IPS DF 4.7 (cell line): ENCODE measurements at regions not wholly inside any gene's neighbourhood (a gene's known extent, or its start where the extent isn't known, plus 50 kb on each side); places are given as distances from the start of the nearest gene placed in this dataset.

Experiments
- DNase-seq: peaks from one replicate; pipeline ENCODE4 v3.0.0-alpha.2; 2013; ENCODE audit warnings: low spot score; ENCODE audit errors: extremely low read depth

DNA sequence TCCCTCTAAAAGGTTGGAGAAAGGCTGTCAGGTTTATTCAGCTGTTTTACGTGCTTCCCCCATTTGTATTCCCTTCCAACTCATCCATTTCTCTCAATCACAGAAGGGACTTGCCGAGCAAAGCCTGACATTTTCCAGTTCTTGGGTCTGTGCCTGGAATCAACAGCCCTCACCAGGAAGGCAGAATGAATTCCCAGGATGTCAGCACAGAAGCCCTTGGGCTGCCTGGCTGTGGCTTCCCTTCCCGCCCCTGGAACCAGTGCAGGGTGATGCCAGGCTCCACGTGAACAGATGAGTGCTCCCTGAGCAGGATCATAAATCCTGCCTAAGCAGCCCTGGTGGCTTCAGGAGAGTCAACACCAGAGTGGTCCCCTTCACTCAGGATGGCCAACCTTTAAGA lies 86.1 kb upstream of the CD83 start:
- DNase-seq = no peak

- DNase-seq = peak; percentile 41
These were observed 82.3 kb upstream of the CD83 start for GRCh38 chr6:14035071-14035847.

DNA sequence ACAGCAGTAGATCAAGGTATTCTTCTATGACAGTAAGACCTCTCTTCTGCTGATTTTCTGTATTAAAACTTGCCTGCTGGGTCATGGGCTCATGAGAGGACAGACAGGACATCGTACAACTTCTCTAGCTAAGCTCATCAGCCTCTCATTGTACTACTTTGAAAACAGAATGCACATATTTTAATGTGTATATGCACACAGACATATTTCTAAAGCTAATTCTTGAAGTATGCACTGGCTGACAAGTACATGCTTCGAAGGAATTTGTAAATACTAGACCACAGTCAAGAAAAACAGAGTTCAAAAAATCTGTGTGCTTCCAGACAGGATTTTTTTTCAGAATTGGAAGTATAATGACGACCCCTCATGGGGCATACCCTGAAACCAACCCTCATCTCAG lies 81.7 kb upstream of the CD83 start:
- DNase-seq = no peak

- no peak for DNase-seq
These were observed 80.7 kb upstream of the CD83 start for GRCh38 chr6:14036911-14037310.

GRCh38 chr6:14037402-14038277 lies 79.9 kb upstream of the CD83 start:
- no peak for DNase-seq

- DNase-seq = no peak
These were observed 78.8 kb upstream of the CD83 start for GRCh38 chr6:14038467-14039437.

DNA sequence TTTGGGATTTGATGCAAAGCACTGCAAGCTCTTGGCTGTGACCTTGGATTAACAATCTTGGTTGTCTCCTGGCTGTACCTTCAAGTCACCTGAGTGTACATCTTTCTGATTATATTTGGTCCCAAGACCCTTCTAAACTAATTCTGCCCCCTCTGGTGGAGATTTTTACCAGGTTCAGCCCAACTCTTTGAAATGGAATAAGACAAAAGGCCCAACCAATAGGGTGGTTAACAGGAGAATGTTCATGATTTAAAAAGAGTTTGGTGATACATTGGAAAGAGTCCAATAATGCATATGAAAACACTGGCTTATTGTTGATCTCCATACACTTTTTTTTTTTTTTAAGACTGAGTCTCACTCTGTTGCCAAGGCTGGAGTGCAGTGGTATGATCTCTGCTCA lies 77.5 kb upstream of the CD83 start:
- no peak for DNase-seq

- no peak for DNase-seq
These were observed 71.0 kb upstream of the CD83 start for GRCh38 chr6:14046476-14047068.

GRCh38 chr6:14047151-14047740 lies 70.3 kb upstream of the CD83 start:
- DNase-seq = no peak

GRCh38 chr6:14048837-14049236 lies 68.7 kb upstream of the CD83 start:
- no peak for DNase-seq

- no peak for DNase-seq
These were observed 66.2 kb upstream of the CD83 start for GRCh38 chr6:14051355-14051754.

- DNase-seq = no peak
These were observed 63.8 kb upstream of the CD83 start for GRCh38 chr6:14053811-14054210.

GRCh38 chr6:14055541-14055940 lies 62.0 kb upstream of the CD83 start:
- no peak for DNase-seq

DNA sequence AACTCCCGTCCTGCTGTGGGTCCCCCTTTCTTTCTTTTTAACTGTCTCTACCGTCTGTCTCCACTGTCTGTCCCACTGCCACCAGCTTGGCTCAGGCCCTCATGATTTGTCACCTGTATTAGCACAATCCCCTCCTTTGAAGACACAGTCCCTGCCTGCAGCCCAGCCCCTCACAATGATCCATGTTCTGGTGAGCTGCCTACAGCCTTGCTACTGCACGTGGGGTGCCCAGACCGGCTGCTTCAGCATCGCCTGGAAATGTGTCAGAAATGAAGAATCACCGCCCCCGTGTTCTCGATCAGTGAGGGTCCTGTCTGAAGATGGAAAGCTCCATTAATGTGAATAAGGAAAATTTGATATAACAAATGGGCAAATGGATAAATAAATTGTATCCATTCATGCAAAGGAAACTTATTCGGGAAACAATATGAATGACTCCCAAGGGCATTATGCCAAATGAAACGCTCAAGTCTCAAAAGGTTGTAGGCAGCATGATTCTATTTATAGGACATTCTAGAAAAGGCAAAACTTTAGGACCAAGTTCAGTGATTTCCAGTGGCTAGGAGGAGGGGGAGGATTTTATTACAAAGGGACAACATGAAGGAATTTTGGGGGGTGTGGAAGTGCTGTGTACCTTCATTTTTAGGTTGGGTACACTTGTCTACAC lies 59.4 kb upstream of the CD83 start:
- DNase-seq = no peak

DNA sequence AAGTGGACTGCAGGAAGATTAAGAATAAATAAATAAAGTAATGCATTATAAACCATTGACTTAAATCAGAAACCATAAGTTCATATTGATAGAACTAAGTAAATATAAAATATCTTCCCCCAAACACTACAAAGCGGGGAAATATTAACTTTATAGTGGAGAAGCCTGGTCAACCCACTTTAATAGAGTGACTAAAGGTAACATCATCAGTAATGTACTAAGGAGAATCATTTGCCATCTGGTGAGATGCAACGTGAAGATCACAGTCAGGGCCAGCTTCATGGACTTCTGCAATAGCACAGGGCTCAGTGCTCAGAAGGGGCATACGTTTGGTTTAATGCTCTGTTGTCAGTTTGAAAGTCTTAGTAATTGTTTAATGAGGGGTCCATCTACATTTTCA lies 58.8 kb upstream of the CD83 start:
- DNase-seq = no peak

DNA sequence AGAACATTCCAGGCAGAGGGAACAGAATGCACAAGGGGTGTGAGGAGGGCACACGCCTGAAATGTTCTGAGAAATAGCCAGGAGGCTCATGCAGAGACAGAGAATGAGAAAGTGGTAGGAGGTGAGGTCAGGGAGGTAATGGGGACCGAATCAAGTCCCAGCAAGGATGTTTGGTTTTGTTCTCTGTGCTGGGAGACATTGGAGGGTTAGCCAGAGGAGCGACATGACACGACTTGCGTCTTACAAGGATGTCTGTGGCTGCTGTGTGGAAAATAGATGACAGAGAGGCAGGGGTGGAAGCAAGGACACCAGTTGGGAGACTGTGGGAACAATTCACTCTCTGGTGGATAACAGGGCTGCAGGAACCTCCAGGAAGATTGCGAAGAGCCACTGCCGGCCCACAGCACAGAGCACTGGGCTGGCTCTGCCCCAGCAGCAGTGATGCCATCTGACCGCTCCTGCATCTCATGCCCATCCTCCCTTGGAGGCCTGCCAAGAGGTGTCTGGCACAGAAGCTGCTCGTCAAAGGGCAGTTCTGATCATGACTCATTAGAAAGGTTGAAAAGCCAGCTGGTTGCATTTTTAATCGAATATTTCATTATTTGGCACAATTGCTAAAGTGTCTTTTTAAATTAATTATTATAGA lies 57.7 kb upstream of the CD83 start:
- no peak for DNase-seq

GRCh38 chr6:14060971-14061370 lies 56.6 kb upstream of the CD83 start:
- no peak for DNase-seq

DNA sequence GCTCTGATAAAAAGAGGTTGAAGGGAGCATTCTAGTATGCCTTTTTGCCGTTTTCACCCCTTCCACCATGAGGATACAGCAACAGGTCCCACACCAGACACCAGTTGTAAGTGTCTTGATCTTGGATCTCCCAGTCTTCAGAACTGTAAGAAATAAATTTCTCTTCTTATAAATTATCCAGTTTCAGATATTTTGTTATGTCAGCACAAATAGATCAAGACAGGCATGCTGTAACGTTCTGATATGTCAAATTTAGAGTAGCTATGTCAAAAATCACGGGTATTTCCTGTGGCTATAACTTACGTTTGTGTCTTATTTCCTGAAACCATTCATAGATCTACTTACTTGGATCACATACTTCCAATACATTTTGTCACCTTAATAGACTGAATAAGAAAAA lies 55.9 kb upstream of the CD83 start:
- DNase-seq = no peak

DNA sequence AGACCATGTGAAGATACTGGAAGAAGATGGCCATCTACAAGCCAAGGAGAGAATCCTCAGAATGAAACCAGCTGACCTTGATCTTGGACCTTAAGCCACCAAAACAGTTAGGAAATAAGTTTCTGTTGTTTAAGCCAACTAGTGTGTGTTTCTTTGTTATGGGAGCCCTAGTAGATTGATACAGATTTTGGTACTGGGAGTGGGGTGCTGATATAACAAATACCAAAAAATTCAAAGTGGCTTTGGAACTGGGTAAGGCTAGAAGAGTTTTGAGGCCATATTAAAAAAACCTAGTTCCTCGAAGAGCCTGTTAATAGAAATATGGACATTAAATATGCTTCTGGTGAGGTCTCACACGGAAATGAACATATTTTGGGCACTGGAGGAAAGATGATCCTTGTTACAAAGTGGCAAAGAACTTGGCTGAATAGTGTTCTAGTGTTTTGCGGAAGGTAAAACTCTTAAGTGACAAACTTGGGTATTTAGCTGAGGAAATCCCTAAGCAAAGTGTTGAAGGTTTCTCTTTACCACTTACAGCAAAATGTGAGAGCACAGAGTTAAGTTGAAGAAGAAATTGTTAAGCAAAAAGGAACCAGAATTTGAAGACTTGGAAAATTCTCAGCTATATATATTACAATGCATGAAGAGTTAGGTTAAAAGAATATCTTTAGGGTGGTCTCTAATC lies 55.1 kb upstream of the CD83 start:
- DNase-seq = no peak
